ENCODE measurements at regions not wholly inside any gene's neighbourhood (a gene's known extent, or its start where the extent isn't known, plus 50 kb on each side); places are given as distances from the start of the nearest gene placed in this dataset.
"Not testable (repeated sequence)": the region's sequence is repeated elsewhere in the genome, so short reads cannot be mapped to it uniquely, and the experiment has no call there.

DNA sequence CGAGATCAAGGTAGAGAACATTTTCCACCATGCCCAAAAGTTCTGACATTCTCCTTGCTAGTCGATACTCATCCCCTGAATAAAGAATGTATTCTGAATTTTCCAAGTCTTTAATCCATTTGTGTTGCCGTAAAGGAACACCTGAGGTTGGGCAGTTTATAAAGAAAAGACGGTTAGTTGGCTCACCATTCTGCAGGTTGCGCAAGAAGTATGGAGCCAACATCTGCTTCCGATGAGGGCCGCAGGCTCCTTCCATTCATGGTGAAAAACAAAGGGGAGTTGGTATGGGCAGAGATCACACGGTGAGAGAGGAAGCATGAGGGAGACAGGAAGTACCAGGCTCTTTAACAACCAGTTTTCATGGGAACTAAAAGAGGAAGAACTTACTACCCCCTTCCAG is 121.2 kb downstream of the DCLK3 start:
- TF ChIP-seq, protein P1, sequence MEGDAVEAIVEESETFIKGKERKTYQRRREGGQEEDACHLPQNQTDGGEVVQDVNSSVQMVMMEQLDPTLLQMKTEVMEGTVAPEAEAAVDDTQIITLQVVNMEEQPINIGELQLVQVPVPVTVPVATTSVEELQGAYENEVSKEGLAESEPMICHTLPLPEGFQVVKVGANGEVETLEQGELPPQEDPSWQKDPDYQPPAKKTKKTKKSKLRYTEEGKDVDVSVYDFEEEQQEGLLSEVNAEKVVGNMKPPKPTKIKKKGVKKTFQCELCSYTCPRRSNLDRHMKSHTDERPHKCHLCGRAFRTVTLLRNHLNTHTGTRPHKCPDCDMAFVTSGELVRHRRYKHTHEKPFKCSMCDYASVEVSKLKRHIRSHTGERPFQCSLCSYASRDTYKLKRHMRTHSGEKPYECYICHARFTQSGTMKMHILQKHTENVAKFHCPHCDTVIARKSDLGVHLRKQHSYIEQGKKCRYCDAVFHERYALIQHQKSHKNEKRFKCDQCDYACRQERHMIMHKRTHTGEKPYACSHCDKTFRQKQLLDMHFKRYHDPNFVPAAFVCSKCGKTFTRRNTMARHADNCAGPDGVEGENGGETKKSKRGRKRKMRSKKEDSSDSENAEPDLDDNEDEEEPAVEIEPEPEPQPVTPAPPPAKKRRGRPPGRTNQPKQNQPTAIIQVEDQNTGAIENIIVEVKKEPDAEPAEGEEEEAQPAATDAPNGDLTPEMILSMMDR (conservative IDR thresholded peaks at IDR 0.05; ENCODE audit: low read depth, low read length) = no peak
- no peak overlapping the region for H3K4me3 ChIP-seq (ENCODE audit: low read depth, low read length)
- no peak for DNase-seq (ENCODE audit: low read depth)

DNA sequence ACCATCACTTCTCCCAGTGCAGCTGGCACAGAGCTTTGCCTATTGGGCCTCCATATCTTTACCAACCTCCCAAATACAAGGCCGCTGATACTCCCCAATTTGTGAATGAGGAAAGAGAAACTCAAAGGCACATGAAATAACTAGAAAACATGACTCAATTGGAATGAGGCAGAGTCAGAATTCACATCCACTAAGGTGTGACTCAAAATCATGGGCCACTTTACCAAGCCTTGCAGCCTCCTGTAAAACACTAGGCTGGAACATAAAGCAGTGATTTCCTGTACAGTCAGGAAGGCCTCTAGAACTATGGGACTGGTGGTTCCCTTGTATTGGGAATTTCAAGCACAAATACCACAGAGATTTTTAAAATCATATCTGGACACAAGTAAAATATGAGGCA is 128.6 kb downstream of the DCLK3 start:
- H3K4me3 ChIP-seq (ENCODE audit: low read depth, low read length) = no peak overlapping the region
- DNase-seq (ENCODE audit: low read depth) = peak; percentile 25
- TF ChIP-seq, protein P1 (conservative IDR thresholded peaks at IDR 0.05; ENCODE audit: low read depth, low read length) = no peak

DNA sequence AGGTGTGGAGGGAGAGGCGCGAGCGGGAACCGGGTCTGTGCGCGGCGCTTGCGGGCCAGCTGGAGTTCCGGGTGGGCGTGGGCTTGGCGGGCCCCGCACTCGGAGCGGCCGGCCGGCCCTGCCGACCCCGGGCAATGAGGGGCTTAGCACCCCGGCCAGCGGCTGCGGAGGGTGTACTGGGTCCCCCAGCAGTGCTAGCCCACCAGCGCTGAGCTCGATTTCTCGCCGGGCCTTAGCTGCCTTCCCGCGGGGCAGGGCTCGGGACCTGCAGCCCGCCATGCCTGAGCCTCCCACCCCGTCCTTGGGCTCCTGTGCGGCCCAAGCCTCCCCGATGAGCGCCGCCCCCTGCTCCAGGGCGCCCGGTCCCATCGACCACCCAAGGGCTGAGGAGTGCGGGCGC is 130.5 kb downstream of the DCLK3 start:
- H3K4me3 ChIP-seq (ENCODE audit: low read depth, low read length); DNase-seq (ENCODE audit: low read depth): not testable (repeated sequence)

DNA sequence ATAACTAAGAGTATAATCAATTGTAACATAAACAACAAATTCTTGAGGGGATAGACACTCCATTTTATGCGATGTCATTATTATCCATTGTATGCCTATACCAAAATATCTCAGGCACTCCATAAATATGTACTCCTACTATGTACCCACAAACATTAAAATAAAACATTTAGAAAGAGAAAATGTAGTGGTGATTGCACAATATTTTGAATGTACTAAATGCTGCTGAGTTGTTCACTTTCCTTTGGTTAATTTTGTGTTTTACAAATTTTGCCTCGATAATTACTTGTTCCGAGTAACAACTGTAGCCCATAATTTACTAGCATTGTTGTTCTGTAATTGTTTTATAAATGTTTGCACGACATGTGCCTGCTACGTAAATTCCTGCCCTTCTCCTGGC is 131.3 kb downstream of the DCLK3 start:
- DNase-seq (ENCODE audit: low read depth) = no peak
- H3K4me3 ChIP-seq (ENCODE audit: low read depth, low read length) = no peak overlapping the region
- TF ChIP-seq, protein P1 (conservative IDR thresholded peaks at IDR 0.05; ENCODE audit: low read depth, low read length) = no peak

DNA sequence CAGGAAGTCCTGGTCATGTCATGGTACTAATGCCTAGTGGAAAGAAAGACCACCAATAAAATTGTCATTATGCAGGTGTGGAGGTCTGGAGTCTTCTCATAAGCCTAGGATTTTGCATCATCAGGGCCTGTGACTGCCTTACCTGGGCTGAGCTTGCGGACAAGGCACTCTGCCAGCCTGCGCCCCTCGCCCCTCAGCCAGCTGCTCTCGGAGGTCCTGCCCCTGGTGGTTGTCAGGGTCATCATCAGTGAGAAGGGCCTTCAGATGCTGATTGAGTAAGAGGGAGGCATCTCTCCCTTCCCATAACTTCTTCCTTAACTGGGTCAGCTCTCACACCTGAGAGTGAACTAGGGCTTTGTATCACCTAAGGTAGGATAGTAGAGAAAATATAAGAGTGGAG is 132.8 kb downstream of the DCLK3 start:
- no peak for DNase-seq (ENCODE audit: low read depth)
- TF ChIP-seq, protein P1 (conservative IDR thresholded peaks at IDR 0.05; ENCODE audit: low read depth, low read length) = no peak
- H3K4me3 ChIP-seq (ENCODE audit: low read depth, low read length) = no peak overlapping the region

DNA sequence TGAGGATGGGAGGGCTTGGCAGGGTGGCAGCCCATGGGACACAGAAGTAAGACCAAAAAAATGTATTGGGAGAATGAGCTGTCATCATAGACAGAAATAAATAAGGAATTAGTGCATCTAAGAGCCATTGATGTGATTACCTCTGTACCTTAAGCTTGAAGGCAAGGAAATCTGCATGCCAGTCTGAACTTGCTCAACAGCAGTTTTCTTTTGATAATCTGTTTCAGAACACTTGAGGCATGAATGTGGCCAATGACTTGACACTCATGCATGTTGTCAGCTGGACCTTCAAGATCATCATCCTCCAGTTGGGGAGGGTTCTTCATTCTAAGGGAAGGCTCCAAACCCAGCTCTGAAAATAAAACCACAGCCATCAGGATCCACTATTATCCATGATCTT is 148.5 kb downstream of the DCLK3 start:
- no peak overlapping the region for H3K4me3 ChIP-seq (ENCODE audit: low read depth, low read length)
- no peak for DNase-seq (ENCODE audit: low read depth)
- TF ChIP-seq, protein P1 (conservative IDR thresholded peaks at IDR 0.05; ENCODE audit: low read depth, low read length) = no peak

DNA sequence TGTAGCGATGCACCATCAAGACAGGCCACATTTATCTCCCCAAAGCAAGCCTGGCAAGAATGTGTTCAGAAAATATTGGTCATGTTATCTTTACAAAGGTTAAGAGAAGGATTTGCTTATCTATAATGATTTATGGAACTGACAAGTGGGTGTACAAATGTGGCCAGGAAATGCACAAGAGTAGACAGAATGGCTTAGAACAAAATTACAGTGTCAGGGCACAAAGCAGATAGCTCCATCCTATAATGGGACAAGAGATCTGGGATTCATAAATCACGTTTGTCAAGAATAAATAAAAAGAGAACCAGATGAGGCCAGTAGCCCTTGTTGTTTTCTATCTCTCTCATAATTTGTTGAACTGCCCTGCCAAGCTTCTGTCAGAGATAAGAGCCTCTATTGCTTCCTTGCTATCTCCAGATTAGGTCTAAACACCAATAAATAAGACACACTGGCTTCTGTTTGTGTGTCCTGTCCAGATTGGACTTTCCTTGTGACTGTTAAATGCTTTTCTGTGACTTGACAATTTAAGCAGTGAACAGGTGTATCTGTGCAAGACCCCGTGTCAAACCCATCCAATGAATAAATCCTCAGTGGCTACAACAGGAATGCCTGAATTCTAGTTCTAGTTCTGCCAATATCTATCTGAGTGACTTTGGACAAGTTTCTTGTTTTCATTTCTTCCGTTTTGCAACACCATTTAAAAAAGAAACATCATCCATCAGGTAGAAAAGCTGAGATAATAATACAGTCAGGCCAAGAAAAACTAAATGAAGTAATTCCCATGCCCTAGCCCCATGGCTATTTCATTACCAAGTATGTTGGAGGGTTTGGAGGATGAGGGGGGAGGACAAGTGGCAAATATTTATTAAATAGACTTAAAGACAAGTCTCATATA is 157.2 kb downstream of the DCLK3 start:
- TF ChIP-seq, protein P1 (conservative IDR thresholded peaks at IDR 0.05; ENCODE audit: low read depth, low read length) = no peak
- DNase-seq (ENCODE audit: low read depth) = no peak
- no peak overlapping the region for H3K4me3 ChIP-seq (ENCODE audit: low read depth, low read length)

Data from epithelial cell of proximal tubule (primary cell).